Peyer's patch (tissue), 4 donors: ENCODE measurements at regions not wholly inside any gene's neighbourhood (a gene's known extent, or its start where the extent isn't known, plus 50 kb on each side); places are given as distances from the start of the nearest gene placed in this dataset.

Experiments used
- CTCF ChIP-seq, 6 experiments: fragments of 450-650 bp in 4 of 6; fragments of 200-600 bp in 2 of 6; sonication (generic) in 1 of 6; IDR thresholded peaks; one replicate each; pipeline ENCODE4 v1.5.1; 2017 to 2019; ENCODE audit warnings: antibody characterized with exemption in 6 of 6, mild to moderate bottlenecking in 3 of 6, moderate library complexity in 1 of 6
- POLR2A ChIP-seq, 2 donors: fragments of 450-650 bp; IDR thresholded peaks; one replicate each; pipeline ENCODE4 v1.5.1; 2017; ENCODE audit warnings: antibody characterized with exemption in 2 of 2, mild to moderate bottlenecking in 2 of 2, moderate library complexity in 2 of 2

- TF ChIP-seq CTCF (IDR thresholded peaks at IDR 0.05), result no peak
- TF ChIP-seq POLR2A (IDR thresholded peaks at IDR 0.05), result no peak
These were observed 108.7 kb upstream of the E2F8 start for GRCh38 chr11:19349340-19350025.
